SW480 (cell line): ENCODE measurements at regions not wholly inside any gene's neighbourhood (a gene's known extent, or its start where the extent isn't known, plus 50 kb on each side); places are given as distances from the start of the nearest gene placed in this dataset.
A peak's percentile ranks its signal among the peaks of the same experiment; 100 is the strongest.
"Not testable (repeated sequence)": the region's sequence is repeated elsewhere in the genome, so short reads cannot be mapped to it uniquely, and the experiment has no call there.

Source experiments
- DNase-seq: peaks from one replicate; pipeline ENCODE4 v3.0.0-alpha.2; 2016; ENCODE audit warnings: low spot score

DNA sequence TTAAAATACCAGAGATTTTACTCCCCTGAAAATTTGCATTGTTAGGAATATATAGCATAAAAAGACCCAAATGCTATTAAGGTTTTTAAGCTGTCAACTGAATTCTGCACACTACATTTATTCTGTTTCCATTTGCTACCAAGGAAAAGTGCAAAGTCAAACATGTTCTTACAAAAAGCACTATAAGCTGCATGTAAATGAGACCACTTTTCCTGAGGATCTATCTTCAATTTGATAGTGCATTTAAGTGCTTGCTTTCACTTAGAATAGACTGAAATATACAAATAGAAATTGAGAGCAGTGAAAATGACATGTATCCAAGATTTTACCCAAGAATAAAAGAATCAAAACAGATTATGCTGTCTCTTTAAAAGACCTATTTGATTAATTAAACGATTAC is 1216.2 kb downstream of the ROBO2 start:
- DNase-seq, result no peak

DNA sequence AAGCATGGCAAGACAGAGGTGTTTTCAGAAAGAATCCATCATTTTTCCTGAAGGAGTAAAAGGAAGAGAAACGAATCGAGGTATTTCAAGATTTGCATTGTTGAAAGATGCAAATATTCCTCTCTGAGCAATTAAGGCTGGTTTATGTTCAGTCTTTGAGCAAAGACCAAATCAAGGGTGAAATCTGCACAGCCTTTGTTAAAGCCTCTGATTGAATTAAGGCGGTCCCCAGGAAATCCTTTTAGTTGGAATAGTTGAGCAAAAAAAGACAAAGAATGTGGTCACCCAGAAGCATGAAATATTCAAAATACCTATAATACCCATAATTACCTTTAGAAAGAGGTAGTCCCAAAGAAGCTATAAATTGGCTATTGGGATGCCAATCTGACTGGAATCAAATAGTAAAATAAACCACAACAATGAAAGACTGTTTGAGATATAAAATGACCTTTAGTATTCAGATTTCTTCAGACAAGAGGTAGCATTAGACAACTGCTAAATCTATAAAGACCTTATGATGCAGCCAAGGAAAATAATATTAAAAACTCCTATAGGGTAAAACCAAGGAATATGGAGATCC is 1218.1 kb downstream of the ROBO2 start:
- no peak for DNase-seq

DNA sequence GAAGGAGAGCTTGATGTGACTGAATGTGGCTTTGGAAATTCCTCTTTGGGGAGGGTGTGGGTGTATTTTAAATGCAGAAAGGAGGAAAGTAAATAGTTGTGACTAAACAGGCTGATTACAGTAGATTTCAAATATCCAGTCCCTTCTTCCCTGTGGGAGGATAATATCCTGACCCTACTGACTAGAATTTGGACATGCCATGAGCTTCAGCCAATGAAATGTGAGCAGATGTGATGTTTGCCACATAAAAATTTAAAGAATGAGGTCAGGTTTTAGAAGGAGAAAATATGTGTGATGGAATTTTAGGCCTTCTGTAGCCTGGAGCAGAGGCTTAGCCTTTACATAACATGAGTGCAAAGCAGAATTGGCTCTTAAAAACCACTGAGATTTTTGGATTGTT is 1218.9 kb downstream of the ROBO2 start:
- DNase-seq, result peak; percentile 60

DNA sequence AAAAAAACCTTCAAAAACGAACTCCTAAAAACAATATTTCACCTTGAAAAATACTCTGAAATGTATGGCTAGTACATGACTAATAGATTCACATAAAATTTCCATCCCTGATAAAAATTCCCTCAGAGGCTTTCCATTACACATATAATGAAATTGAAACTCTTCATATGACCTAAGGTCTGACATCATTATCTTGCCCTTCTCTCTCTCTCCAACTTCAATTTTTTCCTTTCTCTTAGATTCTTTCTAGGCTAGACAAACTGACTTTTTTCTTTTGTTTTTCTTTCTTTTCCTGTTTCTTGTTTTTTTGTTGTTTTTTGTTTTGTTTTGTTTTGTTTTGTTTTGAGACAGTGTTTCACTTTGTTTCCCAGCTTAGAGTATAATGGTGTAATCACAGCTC is 1220.5 kb downstream of the ROBO2 start:
- no peak for DNase-seq

DNA sequence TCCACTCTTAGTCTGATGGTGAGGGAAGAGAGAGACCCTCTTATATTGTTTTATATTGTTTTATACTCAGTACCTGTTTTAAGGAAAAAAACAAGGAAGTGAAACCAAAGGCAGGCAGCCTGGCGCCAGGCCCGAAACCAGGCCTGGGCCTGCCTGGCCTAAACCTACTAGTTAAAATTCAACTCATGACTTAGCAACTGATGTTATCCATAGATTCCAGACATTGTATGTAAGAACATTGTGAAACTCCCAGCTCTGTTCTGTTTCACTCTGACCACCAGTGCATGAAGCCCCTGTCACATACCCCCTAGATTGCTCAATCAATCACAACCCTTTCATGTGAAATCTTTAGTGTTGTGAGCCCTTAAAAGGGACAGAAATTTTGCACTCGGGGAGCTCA is 1226.7 kb downstream of the ROBO2 start:
- DNase-seq, result not testable (repeated sequence)

DNA sequence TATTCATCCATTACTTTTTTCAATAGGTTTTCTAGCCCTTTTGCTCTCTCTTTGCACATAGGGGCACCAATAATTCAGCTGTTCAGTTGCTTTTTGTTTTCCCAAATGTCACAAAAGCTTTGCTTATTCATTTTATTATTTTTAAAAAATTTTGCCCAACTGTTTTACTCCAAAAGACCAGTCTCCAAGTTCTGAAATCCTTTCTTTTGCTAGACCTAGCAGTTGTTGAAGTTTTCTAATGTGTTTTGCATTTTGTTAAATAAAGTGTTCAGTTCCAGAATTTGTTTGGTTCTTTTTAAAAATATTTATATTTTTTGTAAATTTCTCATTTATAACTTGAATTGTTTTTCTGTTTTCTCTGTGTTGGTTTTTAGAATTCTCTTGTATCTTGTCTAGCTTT is 1227.3 kb downstream of the ROBO2 start:
- no peak for DNase-seq

DNA sequence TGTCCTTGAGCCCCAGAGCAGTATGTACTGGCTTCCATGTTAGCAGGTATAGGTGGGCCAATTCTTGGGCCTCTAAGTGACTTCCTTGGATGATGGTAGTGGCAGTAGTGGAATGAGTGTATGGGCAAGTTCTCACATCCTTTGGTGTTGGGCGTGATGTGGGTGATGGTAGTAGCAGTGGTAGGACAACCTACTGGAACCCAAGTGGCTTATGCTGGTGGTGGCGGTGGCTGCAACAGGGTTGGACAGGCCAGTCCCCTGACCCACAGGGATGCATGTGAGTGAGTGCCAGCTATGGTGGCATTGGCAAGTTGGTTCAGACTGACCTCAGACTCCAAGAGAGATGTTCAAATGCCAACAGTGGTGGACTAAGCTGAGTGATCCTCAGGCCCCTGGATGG is 1228.2 kb downstream of the ROBO2 start:
- DNase-seq, result no peak

DNA sequence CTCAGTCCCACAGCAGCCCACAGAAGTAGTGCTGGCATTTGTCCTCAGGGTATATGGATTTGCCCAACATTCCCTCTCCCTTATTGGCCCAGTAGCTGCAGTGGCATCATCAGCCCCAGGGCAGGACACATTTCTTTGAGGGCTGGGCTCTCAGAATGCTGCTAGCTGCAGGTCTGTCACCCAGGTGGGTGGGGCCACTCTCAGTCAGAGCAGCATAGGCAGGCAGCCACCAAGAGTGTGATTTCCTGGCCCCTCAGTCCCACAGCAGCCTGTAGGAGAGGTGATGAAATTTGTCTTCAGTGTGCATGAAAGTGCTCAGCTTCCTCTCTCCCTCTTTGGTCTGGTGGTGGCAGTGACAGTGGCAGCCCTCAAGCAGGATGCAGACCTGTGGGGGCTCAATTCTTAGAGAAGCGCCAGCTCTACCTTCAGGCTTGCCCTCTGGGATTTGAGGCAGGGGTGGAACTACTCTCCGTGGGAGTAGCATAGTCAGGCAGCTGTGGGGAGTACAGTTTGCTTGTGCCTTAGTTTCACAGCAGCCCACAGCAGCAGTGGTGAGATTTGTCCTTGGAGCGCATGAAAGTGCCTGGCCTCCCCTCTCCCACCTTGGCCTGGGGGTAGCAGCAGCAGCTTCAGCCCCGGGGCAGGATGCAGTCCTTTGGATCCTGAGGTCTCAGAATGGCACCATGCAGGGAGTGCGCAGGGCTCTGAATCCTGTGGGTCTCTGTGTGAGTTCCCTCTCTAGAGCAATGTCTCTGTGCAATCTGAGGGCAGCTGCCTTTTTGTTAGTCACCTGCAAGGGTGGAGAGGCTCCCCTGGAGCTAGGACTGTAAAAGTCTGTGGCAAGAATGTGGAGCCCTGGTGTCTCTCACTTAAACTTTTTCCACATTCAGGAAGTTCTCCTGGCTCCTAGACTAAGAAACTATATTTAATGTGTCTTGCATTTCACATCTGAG is 1229.1 kb downstream of the ROBO2 start:
- no peak for DNase-seq

DNA sequence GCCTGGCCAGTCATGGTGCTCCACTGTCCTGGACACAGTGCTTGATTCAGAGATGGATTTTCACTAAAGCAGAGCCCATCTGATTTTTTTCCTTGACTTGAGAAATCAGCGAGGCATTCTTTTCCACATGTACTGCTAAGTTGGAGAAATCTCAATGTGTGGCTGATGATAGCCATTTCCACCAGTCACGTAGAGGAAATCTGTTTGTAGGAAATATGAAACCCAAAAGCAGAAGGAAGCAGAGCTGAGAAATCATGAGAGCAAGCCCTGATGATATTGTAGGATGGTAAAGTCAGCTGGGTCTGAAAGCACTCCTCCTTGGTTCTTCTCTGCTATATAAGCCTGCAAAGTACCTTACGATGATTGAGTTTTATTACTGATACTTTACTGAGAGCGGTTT is 1233.4 kb downstream of the ROBO2 start:
- no peak for DNase-seq

DNA sequence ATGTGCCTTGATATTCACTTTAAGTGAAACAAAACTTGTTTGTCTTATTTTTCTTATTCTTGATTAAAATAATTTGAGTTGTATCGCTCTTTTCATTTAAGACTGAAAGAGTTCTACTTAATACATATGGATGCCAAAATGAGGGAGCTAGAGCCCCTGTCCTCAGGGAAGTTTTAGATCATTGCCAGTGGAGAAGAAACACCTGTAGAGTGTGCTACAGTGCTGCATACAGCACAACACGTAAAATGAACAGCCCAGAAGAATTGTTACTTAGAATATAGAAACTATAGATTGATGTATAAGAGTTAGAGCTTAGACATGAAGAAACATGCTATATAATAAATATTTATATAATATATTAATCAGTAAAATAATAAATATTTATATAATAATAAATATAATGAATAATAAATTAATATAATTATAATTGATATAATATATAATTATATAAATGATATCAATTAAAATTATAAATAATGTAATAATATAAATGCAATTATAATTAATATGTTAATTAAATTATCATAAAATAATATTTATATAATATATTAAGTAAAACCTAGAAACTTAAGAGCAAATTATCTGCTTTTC is 1234.7 kb downstream of the ROBO2 start:
- DNase-seq, result no peak

DNA sequence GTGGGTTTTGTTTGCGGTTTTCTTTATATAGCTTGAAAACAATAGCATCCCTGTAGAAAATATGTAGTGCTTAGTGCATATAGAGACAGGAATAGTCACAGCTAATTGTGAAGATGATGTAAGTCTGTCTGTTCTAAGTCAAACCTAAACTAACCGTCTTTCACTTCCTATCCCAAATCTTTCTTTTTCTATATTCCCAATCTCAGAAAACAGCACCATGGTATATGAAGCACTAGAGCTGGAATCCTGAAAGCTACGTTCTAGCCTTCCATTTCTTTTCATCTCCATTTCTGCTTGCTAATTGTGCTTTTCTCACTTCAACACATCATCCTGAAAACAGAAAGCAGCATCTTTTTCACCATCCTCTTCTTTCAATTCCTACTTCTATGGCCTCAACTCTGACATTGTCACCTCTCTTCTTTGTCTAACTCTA is 1235.5 kb downstream of the ROBO2 start:
- DNase-seq, result no peak

DNA sequence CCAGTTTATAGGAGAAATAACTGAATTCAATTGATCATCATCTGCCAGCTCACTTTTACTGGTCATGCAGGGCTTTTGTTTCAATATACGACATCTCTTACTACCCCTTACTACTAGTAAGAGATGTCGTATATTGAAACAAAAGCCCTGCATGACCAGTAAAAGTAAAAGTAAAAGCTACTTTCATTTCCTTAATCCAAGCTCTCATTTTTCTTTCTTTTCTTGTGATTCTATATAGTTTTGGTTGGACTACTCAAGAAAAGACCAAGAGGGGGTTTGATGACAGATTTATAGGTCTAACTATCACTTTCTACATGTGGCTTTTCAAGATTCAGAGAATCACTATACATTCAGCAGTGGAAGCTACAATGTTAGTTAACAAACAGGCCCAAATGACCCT is 1237.3 kb downstream of the ROBO2 start:
- no peak for DNase-seq

DNA sequence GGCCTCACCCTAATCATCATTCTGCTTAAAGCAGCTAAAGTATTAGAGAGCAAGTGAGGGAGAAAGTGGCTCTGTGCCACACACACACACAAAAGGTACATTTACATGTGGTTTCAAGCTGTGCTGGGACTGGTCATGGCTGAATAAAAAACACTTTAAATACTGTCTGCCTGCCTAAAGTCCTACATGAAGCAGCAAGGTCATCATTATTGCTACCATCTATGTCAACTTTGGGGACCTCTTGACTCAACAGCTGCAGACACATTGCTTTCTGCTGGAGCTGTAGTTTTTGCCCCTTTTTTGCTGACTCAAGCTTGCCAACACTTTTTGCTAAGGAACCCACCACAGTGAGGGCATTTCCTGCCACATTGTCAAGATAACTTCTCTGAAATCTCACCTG is 1237.9 kb downstream of the ROBO2 start:
- DNase-seq, result no peak

DNA sequence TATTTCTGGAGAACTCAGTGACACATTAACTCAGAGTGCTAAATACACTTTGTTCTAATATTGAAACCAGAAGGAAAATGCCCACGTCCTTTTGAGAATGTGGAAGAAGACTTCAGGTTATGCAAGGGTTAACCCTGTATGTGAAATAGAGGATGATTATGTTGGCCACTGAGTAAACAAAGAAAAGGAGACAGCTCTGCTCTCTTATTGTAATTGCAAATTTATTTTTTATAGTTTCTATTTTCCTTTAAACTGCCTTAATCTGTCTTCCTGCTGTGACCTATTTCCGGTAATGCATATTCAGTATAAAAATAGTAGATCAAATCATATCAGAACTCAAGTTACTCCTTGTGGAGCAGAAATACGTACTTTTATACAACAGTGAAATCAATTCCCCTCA is 1239.2 kb downstream of the ROBO2 start:
- no peak for DNase-seq

DNA sequence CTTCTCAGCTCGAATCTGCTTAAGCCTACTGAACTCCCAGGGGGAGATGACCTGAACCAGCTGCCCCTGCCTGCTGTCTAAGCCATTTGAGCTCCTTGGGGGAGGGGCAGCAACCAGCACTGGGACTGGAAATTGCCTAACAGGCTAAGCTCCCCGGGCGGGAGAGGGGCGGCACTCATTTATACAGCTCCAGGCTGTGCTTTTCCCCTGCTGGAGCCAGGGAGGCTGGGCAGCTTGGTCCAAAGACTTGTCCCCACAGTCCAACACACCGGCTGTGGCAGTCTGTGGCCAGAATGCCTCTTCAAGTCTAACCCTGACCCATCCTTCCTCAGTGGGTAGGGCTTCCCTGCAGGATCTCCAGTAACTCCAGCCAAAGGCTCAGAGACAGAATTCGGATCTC is 1241.5 kb downstream of the ROBO2 start:
- DNase-seq, result no peak

DNA sequence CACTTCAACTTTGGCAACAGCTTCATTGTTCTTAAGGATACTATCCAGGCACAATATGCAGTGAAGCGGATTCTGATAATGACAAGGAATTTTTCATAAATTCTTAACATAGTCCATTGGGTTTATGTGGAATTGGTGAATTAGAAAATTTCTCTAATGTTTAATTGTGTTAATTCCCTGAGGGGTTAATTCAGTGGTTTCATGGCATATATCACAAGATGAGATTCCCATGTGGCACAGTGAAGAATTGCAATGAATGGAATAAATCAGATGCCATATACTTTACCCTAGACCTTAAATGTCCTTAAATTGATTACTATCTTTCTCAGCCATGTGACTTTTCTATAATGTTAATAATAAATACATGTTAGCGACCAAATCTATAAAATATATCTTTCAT is 1244.1 kb downstream of the ROBO2 start:
- DNase-seq, result no peak

DNA sequence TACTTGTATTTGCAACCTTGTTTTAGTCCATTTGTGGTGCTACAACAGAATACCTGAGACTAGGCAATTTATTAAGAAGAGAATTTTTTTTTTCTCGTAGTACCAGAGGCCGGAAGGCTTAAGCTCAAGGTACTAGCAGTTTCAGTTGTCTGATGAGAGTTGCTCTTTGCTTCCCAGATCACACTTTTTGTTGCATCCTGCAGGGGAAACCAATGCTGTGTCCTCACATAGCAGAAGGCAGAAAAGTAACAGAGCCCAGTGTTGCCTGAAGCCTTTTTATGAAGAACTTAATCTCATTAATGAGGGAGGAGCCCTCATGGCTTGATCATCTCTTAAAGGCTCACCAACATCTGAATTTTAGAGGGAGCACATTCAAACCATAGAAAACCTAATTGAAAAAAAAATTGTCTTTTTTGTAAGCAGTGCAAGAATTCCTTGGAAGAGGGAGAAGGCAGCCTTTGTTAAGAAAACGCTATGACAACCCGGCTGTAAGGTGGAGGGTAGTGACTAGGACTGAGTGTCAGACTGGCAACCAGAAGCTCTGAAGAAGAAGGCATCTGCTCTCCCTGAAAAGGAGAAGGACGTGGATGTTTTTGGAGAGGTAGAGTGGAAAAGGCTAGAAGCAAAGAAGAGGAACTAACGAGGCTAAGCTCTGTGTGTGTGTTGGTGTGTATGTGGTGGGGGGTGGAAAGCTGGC is 1245.3 kb downstream of the ROBO2 start:
- DNase-seq, result no peak

DNA sequence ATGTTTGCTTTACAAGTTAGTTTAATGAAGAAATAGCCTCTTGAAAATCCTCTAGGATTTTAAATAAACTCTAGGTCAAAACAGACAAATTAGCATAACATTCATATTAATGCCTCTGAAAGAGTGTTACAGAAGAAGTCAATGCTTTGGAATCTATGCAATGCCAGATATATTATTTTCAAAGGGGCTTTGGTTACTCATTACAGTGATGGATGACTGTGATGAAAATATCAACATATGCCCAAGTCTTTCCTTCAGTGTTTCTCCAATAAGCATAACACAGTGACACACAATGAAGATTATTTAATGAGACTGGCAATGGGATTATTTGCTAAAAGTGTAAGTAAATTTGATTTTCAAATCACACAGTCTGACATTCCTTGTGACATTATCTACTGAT is 1247.2 kb downstream of the ROBO2 start:
- no peak for DNase-seq

DNA sequence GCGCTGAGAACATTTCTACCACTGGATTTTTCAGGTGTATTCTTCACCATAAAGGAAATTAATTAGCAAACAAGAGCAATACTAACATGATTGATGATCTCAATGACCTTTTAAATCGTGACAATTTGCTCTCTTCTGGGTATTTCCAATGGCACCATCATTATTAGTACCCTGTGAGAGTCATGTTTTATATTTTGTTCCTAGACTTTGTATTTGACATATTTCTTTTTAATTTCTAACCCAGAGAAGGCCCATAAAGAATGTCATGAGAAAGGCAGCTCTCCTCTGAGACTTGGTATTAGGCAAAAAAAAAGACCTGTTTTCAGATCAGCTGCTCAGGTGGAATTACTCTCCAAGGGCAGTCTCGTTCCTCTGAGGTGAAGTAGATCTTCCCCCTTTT is 1253.4 kb downstream of the ROBO2 start:
- no peak for DNase-seq

DNA sequence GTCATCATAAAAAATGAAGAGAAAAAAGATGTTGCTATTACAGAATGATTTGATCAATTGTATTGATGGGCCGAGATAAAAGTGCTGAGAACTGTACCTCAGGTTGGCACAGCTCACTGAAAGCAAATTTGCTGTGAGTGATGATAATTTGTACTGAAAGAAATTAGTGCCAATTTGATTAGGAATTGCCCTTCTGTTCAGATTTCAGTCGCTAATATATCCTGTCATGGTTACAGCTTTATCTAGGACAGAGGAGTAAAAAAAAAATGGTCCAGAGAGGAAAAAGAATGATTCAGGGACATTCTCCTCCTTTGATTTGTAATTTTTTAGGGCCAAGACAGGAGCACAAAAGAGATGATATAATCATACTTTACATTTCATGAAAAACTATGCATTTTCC is 1264.2 kb downstream of the ROBO2 start:
- DNase-seq, result no peak

DNA sequence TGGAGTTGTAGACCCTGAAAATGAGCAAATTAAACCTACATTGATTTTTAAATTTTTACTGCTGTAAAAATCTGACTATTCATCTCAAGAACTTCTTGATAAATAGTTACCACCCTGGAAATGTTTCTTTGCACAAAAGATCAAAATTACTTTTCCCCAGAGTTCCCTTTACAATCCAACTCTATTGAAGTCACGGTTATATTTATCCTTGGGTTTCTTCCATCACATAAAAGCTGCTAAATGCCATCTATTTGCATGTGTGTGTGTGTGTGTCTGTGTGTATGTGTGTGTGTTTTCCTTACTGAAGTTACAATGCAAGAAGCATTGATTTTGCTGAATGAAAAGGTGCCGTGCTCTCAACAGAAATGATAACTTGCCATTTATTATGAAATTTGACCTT is 1273.0 kb downstream of the ROBO2 start:
- DNase-seq, result no peak

DNA sequence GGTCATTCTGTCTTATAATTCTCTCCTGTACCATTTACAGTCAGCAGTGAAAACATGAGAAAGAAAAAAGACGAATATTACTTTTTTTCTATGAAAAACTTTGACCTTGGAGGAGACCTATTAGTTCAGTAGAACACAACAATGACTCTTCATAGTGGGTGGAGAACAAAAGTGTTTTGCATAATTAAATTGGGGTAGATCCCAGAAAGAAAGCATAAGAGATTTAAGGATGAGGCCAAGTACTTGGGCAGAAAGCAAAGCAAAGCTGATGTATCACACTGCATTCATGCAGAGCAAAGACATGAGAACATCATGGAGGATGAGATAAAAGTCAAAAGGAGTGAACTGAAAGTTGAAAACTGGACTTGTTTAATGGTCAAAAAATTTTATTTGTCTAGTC is 1273.4 kb downstream of the ROBO2 start:
- DNase-seq, result no peak

DNA sequence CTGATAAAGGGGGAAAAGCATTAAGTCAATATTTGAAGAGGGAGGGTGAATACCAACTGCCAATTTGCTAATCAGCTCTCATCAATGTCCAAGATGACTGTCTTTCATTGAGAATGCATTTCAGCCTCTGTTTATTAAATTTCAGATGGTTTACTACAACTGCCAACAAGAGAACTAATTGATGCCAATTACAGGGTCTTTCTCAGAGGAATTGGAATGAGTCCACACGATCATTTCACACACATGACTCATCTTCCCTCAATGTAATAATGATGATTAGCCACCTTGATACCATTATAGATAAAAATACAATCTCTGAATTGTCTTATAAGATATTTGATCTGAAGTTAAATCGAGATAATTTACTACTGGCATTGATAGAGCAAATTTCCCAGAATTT is 1274.4 kb downstream of the ROBO2 start:
- DNase-seq, result no peak
